ENCODE measurements at regions not wholly inside any gene's neighbourhood (a gene's known extent, or its start where the extent isn't known, plus 50 kb on each side); places are given as distances from the start of the nearest gene placed in this dataset.

- Histone ChIP-seq H3K9me3 (replicated peaks in 1 of 2; ENCODE audit: control insufficient read depth in 1 of 2, insufficient read depth in 1 of 2, low read length in 2 of 2) (no peaks in the 10 kb centered on the region), H3K4me1 (ENCODE audit: control insufficient read depth in 1 of 2, insufficient read depth in 2 of 2, low read length in 2 of 2) (no peaks in the 10 kb centered on the region), H3K9ac (ENCODE audit: insufficient read depth, low read length, poor library complexity, severe bottlenecking) (no peak overlapping the region), H3K4me2 (replicated peaks; ENCODE audit: extremely low read depth, low read length, poor library complexity, severe bottlenecking) (no peak overlapping the region), H3K36me3 (replicated peaks in 1 of 2; ENCODE audit: control insufficient read depth in 1 of 2, insufficient read depth in 2 of 2, low read length in 2 of 2) (no peaks in the 10 kb centered on the region), H4K20me1 (ENCODE audit: insufficient read depth, low read length) (no peaks in the 10 kb centered on the region), H2AFZ (ENCODE audit: insufficient read depth, low read depth, low read length, poor library complexity, severe bottlenecking) (no peak overlapping the region), H3K27me3 (ENCODE audit: control insufficient read depth in 2 of 2, insufficient read depth in 2 of 2, low read length in 2 of 2) (no peaks in the 10 kb centered on the region), H3K79me2 (ENCODE audit: insufficient read depth, low read length) (no peaks in the 10 kb centered on the region), H3K27ac (ENCODE audit: low read depth in 1 of 2, low read length in 2 of 2) (no peak overlapping the region), H3K4me3 (replicated peaks in 1 of 3; ENCODE audit: low read depth in 2 of 3, low read length in 3 of 3) (no peak overlapping the region)
- Mint-ChIP-seq H3K9me3 (peaks cover 3 to 8% (median 7%) of the 10 kb centered on the region in 7 donors), H3K27ac (no peak overlapping the region), H3K27me3 (ENCODE audit: low read depth in 3 of 3) (no peaks in the 10 kb centered on the region), H3K4me3 (no peak overlapping the region), H3K36me3 (no peaks in the 10 kb centered on the region), H3K4me1 (no peaks in the 10 kb centered on the region)
- no peak for DNase-seq
- 90% methylated on average over 2 of the region's 5 CpGs for WGBS (ENCODE audit: insufficient coverage)
- intact Hi-C loops (cut with micrococcal nuclease) = no loop called here
- TF ChIP-seq CTCF (IDR thresholded peaks at IDR 0.05) = no peak
Measured at GRCh38 chr6:81636930-81637568, 115.4 kb downstream of the TENT5A start.

- 95% methylated on average over 3 of the region's 3 CpGs for WGBS (ENCODE audit: insufficient coverage)
- Histone ChIP-seq H3K9me3 (replicated peaks in 1 of 2; ENCODE audit: control insufficient read depth in 1 of 2, insufficient read depth in 1 of 2, low read length in 2 of 2) (peaks cover 0 to 15% of the 10 kb centered on the region in 2 donors), H3K4me3 (replicated peaks in 1 of 3; ENCODE audit: low read depth in 2 of 3, low read length in 3 of 3) (no peak overlapping the region), H3K4me1 (ENCODE audit: control insufficient read depth in 1 of 2, insufficient read depth in 2 of 2, low read length in 2 of 2) (no peaks in the 10 kb centered on the region), H4K20me1 (ENCODE audit: insufficient read depth, low read length) (no peaks in the 10 kb centered on the region), H3K4me2 (replicated peaks; ENCODE audit: extremely low read depth, low read length, poor library complexity, severe bottlenecking) (no peak overlapping the region), H3K79me2 (ENCODE audit: insufficient read depth, low read length) (no peaks in the 10 kb centered on the region), H2AFZ (ENCODE audit: insufficient read depth, low read depth, low read length, poor library complexity, severe bottlenecking) (no peak overlapping the region), H3K27me3 (ENCODE audit: control insufficient read depth in 2 of 2, insufficient read depth in 2 of 2, low read length in 2 of 2) (no peaks in the 10 kb centered on the region), H3K36me3 (replicated peaks in 1 of 2; ENCODE audit: control insufficient read depth in 1 of 2, insufficient read depth in 2 of 2, low read length in 2 of 2) (no peaks in the 10 kb centered on the region), H3K27ac (ENCODE audit: low read depth in 1 of 2, low read length in 2 of 2) (no peak overlapping the region), H3K9ac (ENCODE audit: insufficient read depth, low read length, poor library complexity, severe bottlenecking) (no peak overlapping the region)
- H3K4me1 Mint-ChIP-seq = no peaks in the 10 kb centered on the region
- DNase-seq = no peak
- H3K27me3 Mint-ChIP-seq (ENCODE audit: low read depth in 3 of 3) = no peaks in the 10 kb centered on the region
- H3K4me3 Mint-ChIP-seq = no peak overlapping the region
- no peak overlapping the region for H3K27ac Mint-ChIP-seq
- H3K36me3 Mint-ChIP-seq = no peaks in the 10 kb centered on the region
- intact Hi-C loops (cut with micrococcal nuclease) = no loop called here
- TF ChIP-seq CTCF (IDR thresholded peaks at IDR 0.05) = no peak
- H3K9me3 Mint-ChIP-seq = peaks cover 3 to 16% (median 8%) of the 10 kb centered on the region in 7 donors
Measured at GRCh38 chr6:81634155-81634880, 118.2 kb downstream of the TENT5A start.

Measured in CD14-positive monocyte (primary cell).